ENCODE measurements at regions not wholly inside any gene's neighbourhood (a gene's known extent, or its start where the extent isn't known, plus 50 kb on each side); places are given as distances from the start of the nearest gene placed in this dataset.

GRCh38 chr4:22129454-22130029 lies 181.0 kb upstream of the KCNIP4 start:
- DNase-seq (ENCODE audit: low spot score): no peak
- in situ Hi-C loops (cut with MboI; ENCODE audit: low pct_unique_long_range_greater_than_20kb, low sequenced_read_pairs, unreplicated experiment): no loop called here
- peak; percentile 29 for TF ChIP-seq CTCF (IDR thresholded peaks at IDR 0.05; ENCODE audit: extremely low read depth, insufficient read depth, missing control alignments)

- DNase-seq (ENCODE audit: low spot score): no peak
- TF ChIP-seq CTCF (IDR thresholded peaks at IDR 0.05; ENCODE audit: extremely low read depth, insufficient read depth, missing control alignments): no peak
- in situ Hi-C loops (cut with MboI; ENCODE audit: low pct_unique_long_range_greater_than_20kb, low sequenced_read_pairs, unreplicated experiment): no loop called here
Measured at GRCh38 chr4:22122062-22122461, 173.5 kb upstream of the KCNIP4 start.

- in situ Hi-C loops (cut with MboI; ENCODE audit: low pct_unique_long_range_greater_than_20kb, low sequenced_read_pairs, unreplicated experiment): no loop called here
- DNase-seq (ENCODE audit: low spot score): no peak
Measured at GRCh38 chr4:22115262-22115661, 166.7 kb upstream of the KCNIP4 start.

GRCh38 chr4:22103768-22104167 lies 155.2 kb upstream of the KCNIP4 start:
- no peak for TF ChIP-seq CTCF (IDR thresholded peaks at IDR 0.05; ENCODE audit: extremely low read depth, insufficient read depth, missing control alignments)
- in situ Hi-C loops (cut with MboI; ENCODE audit: low pct_unique_long_range_greater_than_20kb, low sequenced_read_pairs, unreplicated experiment): no loop called here

More at GRCh38 chr4:22115262-22115661, 166.7 kb upstream of the KCNIP4 start:
- no peak for TF ChIP-seq CTCF (IDR thresholded peaks at IDR 0.05; ENCODE audit: extremely low read depth, insufficient read depth, missing control alignments)

GRCh38 chr4:22099896-22100295 lies 151.3 kb upstream of the KCNIP4 start:
- DNase-seq (ENCODE audit: low spot score): no peak
- no peak for TF ChIP-seq CTCF (IDR thresholded peaks at IDR 0.05; ENCODE audit: extremely low read depth, insufficient read depth, missing control alignments)

More at GRCh38 chr4:22103768-22104167, 155.2 kb upstream of the KCNIP4 start:
- no peak for DNase-seq (ENCODE audit: low spot score)

GRCh38 chr4:22097596-22097995 lies 149.0 kb upstream of the KCNIP4 start:
- in situ Hi-C loops (cut with MboI; ENCODE audit: low pct_unique_long_range_greater_than_20kb, low sequenced_read_pairs, unreplicated experiment): no loop called here
- no peak for TF ChIP-seq CTCF (IDR thresholded peaks at IDR 0.05; ENCODE audit: extremely low read depth, insufficient read depth, missing control alignments)
- no peak for DNase-seq (ENCODE audit: low spot score)

More at GRCh38 chr4:22099896-22100295, 151.3 kb upstream of the KCNIP4 start:
- in situ Hi-C loops (cut with MboI; ENCODE audit: low pct_unique_long_range_greater_than_20kb, low sequenced_read_pairs, unreplicated experiment): no loop called here
